ENCODE measurements at regions not wholly inside any gene's neighbourhood (a gene's known extent, or its start where the extent isn't known, plus 50 kb on each side); places are given as distances from the start of the nearest gene placed in this dataset.

GRCh38 chr4:159503236-159504008 lies 400.5 kb downstream of the RAPGEF2 start:
- no peak for TF ChIP-seq CTCF (IDR thresholded peaks at IDR 0.05)
- TF ChIP-seq POLR2A (IDR thresholded peaks at IDR 0.05): no peak
